ENCODE measurements at regions not wholly inside any gene's neighbourhood (a gene's known extent, or its start where the extent isn't known, plus 50 kb on each side); places are given as distances from the start of the nearest gene placed in this dataset.
"Not testable (repeated sequence)": the region's sequence is repeated elsewhere in the genome, so short reads cannot be mapped to it uniquely, and the experiment has no call there.

GRCh38 chr1:170789063-170789462, 125.1 kb downstream of the PRRX1 start:
- no peak overlapping the region for H3K27ac ChIP-seq
- no peaks in the 10 kb centered on the region for H3K36me3 ChIP-seq
- no peaks in the 10 kb centered on the region for H3K9me3 ChIP-seq (replicated peaks)
- no peak for DNase-seq (ENCODE audit: low read depth in 1 of 2, low spot score in 2 of 2)
- H3K27me3 ChIP-seq (replicated peaks) = no peaks in the 10 kb centered on the region
- H3K4me1 ChIP-seq (replicated peaks) = no peaks in the 10 kb centered on the region
- no peak overlapping the region for H3K4me3 ChIP-seq

GRCh38 chr1:170790175-170790574, 126.2 kb downstream of the PRRX1 start:
- Histone ChIP-seq H3K9me3 (replicated peaks) (no peaks in the 10 kb centered on the region), H3K36me3 (no peaks in the 10 kb centered on the region), H3K27me3 (replicated peaks) (no peaks in the 10 kb centered on the region), H3K4me3 (no peak overlapping the region), H3K4me1 (replicated peaks) (no peaks in the 10 kb centered on the region), H3K27ac (no peak overlapping the region)
- no peak for DNase-seq (ENCODE audit: low read depth in 1 of 2, low spot score in 2 of 2)

GRCh38 chr1:170790651-170791071, 126.7 kb downstream of the PRRX1 start:
- no peak for DNase-seq (ENCODE audit: low read depth in 1 of 2, low spot score in 2 of 2)
- Histone ChIP-seq H3K9me3 (replicated peaks) (no peaks in the 10 kb centered on the region), H3K4me3 (no peak overlapping the region), H3K27me3 (replicated peaks) (no peaks in the 10 kb centered on the region), H3K36me3 (no peaks in the 10 kb centered on the region), H3K4me1 (replicated peaks) (no peaks in the 10 kb centered on the region), H3K27ac (no peak overlapping the region)

GRCh38 chr1:170791941-170792340, 128.0 kb downstream of the PRRX1 start:
- Histone ChIP-seq H3K4me3 (no peak overlapping the region), H3K36me3 (no peaks in the 10 kb centered on the region), H3K4me1 (replicated peaks) (no peaks in the 10 kb centered on the region), H3K27me3 (replicated peaks) (no peaks in the 10 kb centered on the region), H3K27ac (no peak overlapping the region), H3K9me3 (replicated peaks) (no peaks in the 10 kb centered on the region)
- DNase-seq (ENCODE audit: low read depth in 1 of 2, low spot score in 2 of 2) = no peak

GRCh38 chr1:170800265-170800664, 135.1 kb upstream of the MROH9 start:
- no peaks in the 10 kb centered on the region for H3K4me1 ChIP-seq (replicated peaks)
- H3K27ac ChIP-seq = no peak overlapping the region
- H3K9me3 ChIP-seq (replicated peaks) = no peaks in the 10 kb centered on the region
- DNase-seq (ENCODE audit: low read depth in 1 of 2, low spot score in 2 of 2) = no peak
- H3K4me3 ChIP-seq = no peak overlapping the region
- no peaks in the 10 kb centered on the region for H3K36me3 ChIP-seq
- no peaks in the 10 kb centered on the region for H3K27me3 ChIP-seq (replicated peaks)

GRCh38 chr1:170800812-170801211, 134.5 kb upstream of the MROH9 start:
- DNase-seq (ENCODE audit: low read depth in 1 of 2, low spot score in 2 of 2) = no peak
- no peaks in the 10 kb centered on the region for H3K9me3 ChIP-seq (replicated peaks)
- no peak overlapping the region for H3K27ac ChIP-seq
- H3K27me3 ChIP-seq (replicated peaks) = no peaks in the 10 kb centered on the region
- no peaks in the 10 kb centered on the region for H3K4me1 ChIP-seq (replicated peaks)
- H3K4me3 ChIP-seq = no peak overlapping the region
- H3K36me3 ChIP-seq = no peaks in the 10 kb centered on the region

- Histone ChIP-seq H3K27me3 (replicated peaks) (no peaks in the 10 kb centered on the region), H3K36me3 (no peaks in the 10 kb centered on the region), H3K27ac (no peak overlapping the region), H3K9me3 (replicated peaks) (no peaks in the 10 kb centered on the region), H3K4me3 (no peak overlapping the region), H3K4me1 (replicated peaks) (no peaks in the 10 kb centered on the region)
- no peak for DNase-seq (ENCODE audit: low read depth in 1 of 2, low spot score in 2 of 2)
Observed at GRCh38 chr1:170803711-170804110, 131.6 kb upstream of the MROH9 start.

- Histone ChIP-seq H3K27ac (no peak overlapping the region), H3K9me3 (replicated peaks) (no peaks in the 10 kb centered on the region), H3K4me3 (no peak overlapping the region), H3K27me3 (replicated peaks) (no peaks in the 10 kb centered on the region), H3K4me1 (replicated peaks) (no peaks in the 10 kb centered on the region), H3K36me3 (no peaks in the 10 kb centered on the region)
- DNase-seq (ENCODE audit: low read depth in 1 of 2, low spot score in 2 of 2) = no peak
Observed at GRCh38 chr1:170804419-170804818, 130.9 kb upstream of the MROH9 start.

GRCh38 chr1:170804879-170805278, 130.5 kb upstream of the MROH9 start:
- Histone ChIP-seq H3K36me3 (no peaks in the 10 kb centered on the region), H3K27me3 (replicated peaks) (no peaks in the 10 kb centered on the region), H3K4me3 (no peak overlapping the region), H3K4me1 (replicated peaks) (no peaks in the 10 kb centered on the region), H3K9me3 (replicated peaks) (no peaks in the 10 kb centered on the region), H3K27ac (no peak overlapping the region)
- DNase-seq (ENCODE audit: low read depth in 1 of 2, low spot score in 2 of 2) = no peak

GRCh38 chr1:170806961-170807360, 128.4 kb upstream of the MROH9 start:
- Histone ChIP-seq H3K27ac (no peak overlapping the region), H3K4me1 (replicated peaks) (no peaks in the 10 kb centered on the region)

GRCh38 chr1:170807432-170807831, 127.9 kb upstream of the MROH9 start:
- H3K4me3 ChIP-seq = no peak overlapping the region

More at GRCh38 chr1:170806961-170807360, 128.4 kb upstream of the MROH9 start:
- Histone ChIP-seq H3K4me3 (no peak overlapping the region), H3K9me3 (replicated peaks) (no peaks in the 10 kb centered on the region), H3K27me3 (replicated peaks) (no peaks in the 10 kb centered on the region), H3K36me3 (no peaks in the 10 kb centered on the region)
- DNase-seq (ENCODE audit: low read depth in 1 of 2, low spot score in 2 of 2) = no peak

GRCh38 chr1:170808216-170808885, 127.0 kb upstream of the MROH9 start:
- H3K4me3 ChIP-seq = no peak overlapping the region
- H3K36me3 ChIP-seq = no peaks in the 10 kb centered on the region
- H3K27me3 ChIP-seq (replicated peaks) = no peaks in the 10 kb centered on the region
- no peak for DNase-seq (ENCODE audit: low read depth in 1 of 2, low spot score in 2 of 2)
- no peaks in the 10 kb centered on the region for H3K9me3 ChIP-seq (replicated peaks)
- no peaks in the 10 kb centered on the region for H3K4me1 ChIP-seq (replicated peaks)
- no peak overlapping the region for H3K27ac ChIP-seq

More at GRCh38 chr1:170807432-170807831, 127.9 kb upstream of the MROH9 start:
- no peaks in the 10 kb centered on the region for H3K27me3 ChIP-seq (replicated peaks)
- no peaks in the 10 kb centered on the region for H3K4me1 ChIP-seq (replicated peaks)
- H3K27ac ChIP-seq = no peak overlapping the region
- no peak for DNase-seq (ENCODE audit: low read depth in 1 of 2, low spot score in 2 of 2)
- no peaks in the 10 kb centered on the region for H3K36me3 ChIP-seq
- H3K9me3 ChIP-seq (replicated peaks) = no peaks in the 10 kb centered on the region

GRCh38 chr1:170811013-170811412, 124.3 kb upstream of the MROH9 start:
- not testable (repeated sequence) for DNase-seq (ENCODE audit: low read depth in 1 of 2, low spot score in 2 of 2); H3K27me3 ChIP-seq (replicated peaks)

GRCh38 chr1:170819781-170820180, 115.6 kb upstream of the MROH9 start:
- H3K4me1 ChIP-seq (replicated peaks) = no peaks in the 10 kb centered on the region
- no peaks in the 10 kb centered on the region for H3K9me3 ChIP-seq (replicated peaks)
- no peak overlapping the region for H3K4me3 ChIP-seq
- no peak overlapping the region for H3K27ac ChIP-seq
- H3K36me3 ChIP-seq = no peaks in the 10 kb centered on the region
- H3K27me3 ChIP-seq (replicated peaks) = no peaks in the 10 kb centered on the region
- no peak for DNase-seq (ENCODE audit: low read depth in 1 of 2, low spot score in 2 of 2)

More at GRCh38 chr1:170811013-170811412, 124.3 kb upstream of the MROH9 start:
- H3K4me3 ChIP-seq; H3K4me1 ChIP-seq (replicated peaks); H3K27ac ChIP-seq; H3K36me3 ChIP-seq; H3K9me3 ChIP-seq (replicated peaks): not testable (repeated sequence)

GRCh38 chr1:170823120-170823519, 112.2 kb upstream of the MROH9 start:
- DNase-seq (ENCODE audit: low read depth in 1 of 2, low spot score in 2 of 2) = no peak
- Histone ChIP-seq H3K27ac (no peak overlapping the region), H3K4me1 (replicated peaks) (no peaks in the 10 kb centered on the region), H3K4me3 (no peak overlapping the region), H3K27me3 (replicated peaks) (no peaks in the 10 kb centered on the region), H3K9me3 (replicated peaks) (no peaks in the 10 kb centered on the region), H3K36me3 (no peaks in the 10 kb centered on the region)
